ENCODE measurements at regions not wholly inside any gene's neighbourhood (a gene's known extent, or its start where the extent isn't known, plus 50 kb on each side); places are given as distances from the start of the nearest gene placed in this dataset.
A peak's percentile ranks its signal among the peaks of the same experiment; 100 is the strongest.

- Histone ChIP-seq H3K27me3 (ENCODE audit: insufficient read depth in 3 of 3, low read length in 2 of 3) (no peaks in the 10 kb centered on the region), H3K9me3 (no peaks in the 10 kb centered on the region), H3K36me3 (ENCODE audit: insufficient read depth in 1 of 2, low read depth in 1 of 2) (no peaks in the 10 kb centered on the region), H3K4me1 (no peaks in the 10 kb centered on the region), H3K27ac (no peak overlapping the region), H3K4me3 (no peak overlapping the region)
- intact Hi-C loops (cut with DNase I), result no loop called here
- DNase-seq, result no peak
- 94 to 97% (median 96%) methylated on average over 4 of the region's 4 CpGs for WGBS, 3 donors
- no peak for ATAC-seq
- no peak for TF ChIP-seq CTCF (IDR thresholded peaks at IDR 0.05)
Observed at GRCh38 chr5:130731839-130732238, 433.2 kb downstream of the HINT1 start.

GRCh38 chr5:130729541-130729940 is 435.5 kb downstream of the HINT1 start:
- no peaks in the 10 kb centered on the region for H3K4me1 ChIP-seq
- H3K27me3 ChIP-seq (ENCODE audit: insufficient read depth in 3 of 3, low read length in 2 of 3), result no peaks in the 10 kb centered on the region
- no peak overlapping the region for H3K27ac ChIP-seq
- no peak for TF ChIP-seq CTCF (IDR thresholded peaks at IDR 0.05)
- DNase-seq, result no peak
- H3K4me3 ChIP-seq, result no peak overlapping the region
- 30 to 51% (median 39%) methylated on average over 2 of the region's 2 CpGs for WGBS, 3 donors
- H3K9me3 ChIP-seq, result no peaks in the 10 kb centered on the region
- intact Hi-C loops (cut with DNase I), result no loop called here
- no peak for ATAC-seq
- H3K36me3 ChIP-seq (ENCODE audit: insufficient read depth in 1 of 2, low read depth in 1 of 2), result no peaks in the 10 kb centered on the region

DNA sequence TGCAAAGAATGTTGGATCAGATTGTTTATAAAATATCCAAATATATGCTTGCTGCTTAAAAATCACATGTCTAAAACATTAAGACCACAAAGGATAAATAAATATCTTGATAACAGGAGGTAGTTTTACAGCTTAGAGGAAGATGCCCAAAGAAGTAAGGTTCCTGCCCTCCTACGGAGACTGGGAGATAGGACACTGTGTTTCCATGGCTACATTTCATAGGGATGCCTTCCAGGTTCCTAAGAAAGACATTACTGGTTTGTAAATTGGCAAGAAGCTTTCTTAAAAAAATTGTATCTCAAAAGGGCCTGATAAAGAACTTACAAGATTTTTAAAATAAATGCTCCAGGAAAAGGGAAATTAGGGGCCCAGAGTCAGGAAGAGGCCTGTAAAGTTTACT is 437.2 kb downstream of the HINT1 start:
- TF ChIP-seq CTCF (IDR thresholded peaks at IDR 0.05), result no peak
- no peaks in the 10 kb centered on the region for H3K9me3 ChIP-seq
- no peak overlapping the region for H3K4me3 ChIP-seq
- DNase-seq, result no peak
- WGBS, 3 donors, result 54 to 77% (median 72%) methylated on average over 1 of the region's 1 CpG
- intact Hi-C loops (cut with DNase I), result no loop called here
- H3K27me3 ChIP-seq (ENCODE audit: insufficient read depth in 3 of 3, low read length in 2 of 3), result no peaks in the 10 kb centered on the region
- ATAC-seq, result no peak
- no peak overlapping the region for H3K27ac ChIP-seq
- H3K36me3 ChIP-seq (ENCODE audit: insufficient read depth in 1 of 2, low read depth in 1 of 2), result no peaks in the 10 kb centered on the region
- no peaks in the 10 kb centered on the region for H3K4me1 ChIP-seq

GRCh38 chr5:130724658-130725057 is 440.4 kb downstream of the HINT1 start:
- ATAC-seq, result no peak
- TF ChIP-seq CTCF (IDR thresholded peaks at IDR 0.05), result no peak
- H3K27me3 ChIP-seq (ENCODE audit: insufficient read depth in 3 of 3, low read length in 2 of 3), result no peaks in the 10 kb centered on the region
- intact Hi-C loops (cut with DNase I), result no loop called here
- H3K9me3 ChIP-seq, result no peaks in the 10 kb centered on the region
- DNase-seq, result no peak
- H3K36me3 ChIP-seq (ENCODE audit: insufficient read depth in 1 of 2, low read depth in 1 of 2), result no peaks in the 10 kb centered on the region
- 52 to 56% (median 53%) methylated on average over 5 of the region's 5 CpGs for WGBS, 3 donors
- no peak overlapping the region for H3K4me3 ChIP-seq
- H3K27ac ChIP-seq, result no peak overlapping the region
- H3K4me1 ChIP-seq, result no peaks in the 10 kb centered on the region

GRCh38 chr5:130720355-130720754 is 444.7 kb downstream of the HINT1 start:
- TF ChIP-seq CTCF (IDR thresholded peaks at IDR 0.05), result peak; percentile 47
- no peaks in the 10 kb centered on the region for H3K36me3 ChIP-seq (ENCODE audit: insufficient read depth in 1 of 2, low read depth in 1 of 2)
- no peaks in the 10 kb centered on the region for H3K4me1 ChIP-seq
- no peaks in the 10 kb centered on the region for H3K27me3 ChIP-seq (ENCODE audit: insufficient read depth in 3 of 3, low read length in 2 of 3)
- intact Hi-C loops (cut with DNase I), result no loop called here
- no peak overlapping the region for H3K4me3 ChIP-seq
- no peak for DNase-seq
- ATAC-seq, result peak in 3 of 4 donors; percentile 55 to 74 (median 69)
- 19 to 36% (median 21%) methylated on average over 1 of the region's 1 CpG for WGBS, 3 donors
- H3K27ac ChIP-seq, result no peak overlapping the region
- no peaks in the 10 kb centered on the region for H3K9me3 ChIP-seq

Data from psoas muscle (tissue), 7 donors.